GM21423 (cell line): ENCODE measurements at regions not wholly inside any gene's neighbourhood (a gene's known extent, or its start where the extent isn't known, plus 50 kb on each side); places are given as distances from the start of the nearest gene placed in this dataset.

ENCODE experiments used
- ATAC-seq: cut with Tn5 transposase; IDR thresholded peaks from one replicate; pipeline ENCODE4 v1.9.1; 2021; ENCODE audit warnings: mild to moderate bottlenecking, moderate library complexity; ENCODE audit not compliant: unreplicated experiment

DNA sequence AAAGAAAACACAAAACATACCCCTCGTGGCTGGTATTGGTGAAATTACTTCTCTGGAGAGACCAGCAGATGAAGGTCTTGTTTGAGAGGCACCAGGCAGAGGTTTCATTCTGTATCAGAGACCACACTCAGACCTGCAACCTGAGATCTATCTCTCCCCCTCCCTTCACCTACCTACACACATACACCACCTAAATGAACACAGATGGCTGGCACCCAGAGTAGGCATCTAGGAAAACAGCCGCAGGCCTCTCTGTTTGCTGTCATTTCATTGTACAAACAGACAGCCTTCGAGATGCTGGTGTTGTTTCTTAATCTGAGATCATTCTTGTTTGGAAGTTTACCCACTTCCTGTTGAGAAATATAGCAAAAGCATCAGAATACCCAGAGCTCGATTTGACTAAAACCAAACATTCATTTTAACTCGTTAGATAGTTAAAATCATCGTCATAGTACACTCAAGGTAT, 173.9 kb upstream of the SLC25A13 start:
- ATAC-seq: peak; percentile 56

DNA sequence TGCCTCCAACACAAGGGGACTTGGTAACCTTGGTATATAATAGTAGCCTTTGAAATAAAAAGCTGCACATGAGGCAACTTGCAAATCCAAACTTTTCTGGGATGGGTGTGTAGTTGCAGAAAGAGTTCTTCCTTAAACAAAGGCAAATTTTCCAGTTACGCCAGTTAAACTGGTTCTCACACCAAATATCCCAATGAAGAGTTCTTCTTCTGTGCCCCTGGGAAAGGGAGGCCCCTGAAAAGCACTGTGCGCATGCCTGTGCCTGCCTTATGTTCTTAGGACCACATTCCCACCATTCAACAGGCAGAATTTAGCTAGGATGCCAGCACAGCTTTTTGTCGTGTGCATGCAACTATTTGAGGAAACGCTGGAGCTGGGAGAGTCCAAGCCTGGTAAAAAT, 164.8 kb upstream of the SLC25A13 start:
- ATAC-seq: no peak

DNA sequence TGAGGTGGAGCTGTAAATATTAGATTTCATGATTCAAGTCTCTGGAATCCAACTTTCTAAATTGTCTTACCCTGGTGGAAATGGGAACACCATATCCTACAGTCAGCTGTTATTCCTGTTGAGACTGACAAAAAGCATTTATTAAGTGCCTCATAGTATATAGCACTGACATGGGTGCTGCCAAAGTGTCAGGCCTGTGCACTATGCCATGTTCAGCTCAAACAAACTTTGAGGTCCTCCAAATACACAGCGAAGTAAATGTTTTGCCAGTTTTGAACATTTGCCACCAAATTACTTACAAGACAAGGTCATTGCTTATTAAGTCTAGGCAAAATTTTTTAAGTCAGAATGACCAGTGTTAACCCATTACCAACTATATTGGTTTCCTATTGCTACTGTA, 162.9 kb upstream of the SLC25A13 start:
- ATAC-seq: no peak

DNA sequence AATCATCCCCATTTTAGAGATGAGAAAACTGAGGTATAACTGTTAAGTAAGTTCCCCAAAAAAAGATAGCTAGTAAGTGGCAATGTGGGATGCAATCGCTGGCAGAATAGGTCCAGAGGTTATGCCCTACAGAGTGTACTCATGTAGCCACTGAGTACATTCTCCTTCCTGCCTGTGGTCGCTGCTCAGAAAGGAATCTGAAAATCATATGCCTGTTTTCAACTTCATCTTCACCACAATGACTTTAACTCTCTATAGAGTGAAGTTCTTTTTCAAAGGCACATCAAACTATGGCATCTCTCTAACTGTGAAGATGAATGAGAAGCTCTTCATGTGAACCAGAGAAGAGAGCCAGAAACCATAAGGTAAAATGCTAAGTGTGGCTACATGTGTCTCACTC, 162.2 kb upstream of the SLC25A13 start:
- ATAC-seq: no peak

DNA sequence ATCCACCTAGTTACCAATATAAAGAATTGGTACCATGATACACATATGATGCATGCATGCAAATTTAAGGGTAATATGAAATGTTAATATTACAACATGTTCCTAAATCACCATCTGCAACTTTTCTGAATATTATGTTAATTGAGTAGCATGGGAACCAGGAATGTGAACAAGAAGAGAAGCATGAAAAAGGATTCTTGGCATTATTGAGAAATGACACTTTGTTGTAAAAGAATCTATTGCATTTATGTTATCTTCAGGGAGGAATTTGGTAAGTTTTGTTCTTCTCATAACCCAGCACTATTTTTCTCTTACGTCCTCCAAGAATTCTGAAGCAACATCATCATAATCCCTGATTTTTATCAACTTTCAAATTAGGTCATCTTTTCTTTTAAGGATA, 159.9 kb upstream of the SLC25A13 start:
- ATAC-seq: no peak

DNA sequence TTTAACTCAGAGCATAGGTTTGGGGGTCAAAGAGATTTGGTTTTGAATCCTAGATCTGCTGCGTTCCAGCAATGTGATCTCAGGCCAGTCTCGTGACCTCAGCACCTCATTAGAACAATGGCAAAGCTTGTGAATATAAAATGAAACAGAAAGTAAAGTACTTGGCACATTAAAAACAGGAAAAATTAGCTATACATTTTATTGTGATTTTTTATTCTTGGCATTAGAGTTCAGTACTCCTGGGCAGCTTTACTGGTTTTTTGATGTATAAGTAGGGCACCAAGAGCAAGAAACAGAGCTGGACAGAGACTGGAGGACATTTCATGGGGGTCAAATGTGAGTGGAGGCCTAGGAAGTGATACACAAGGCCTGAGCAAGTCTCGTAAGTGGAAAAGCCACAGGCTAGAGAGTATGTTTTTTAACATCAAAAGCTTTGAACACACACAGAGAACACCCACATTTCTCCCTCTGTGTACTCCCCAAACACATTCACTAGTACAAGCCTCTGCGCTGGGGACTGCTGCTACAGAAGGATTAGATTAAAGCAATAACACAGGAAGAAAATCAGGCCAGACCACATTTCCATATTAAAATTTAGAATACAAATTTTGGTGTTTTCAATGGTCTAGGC, 157.2 kb upstream of the SLC25A13 start:
- ATAC-seq: no peak

DNA sequence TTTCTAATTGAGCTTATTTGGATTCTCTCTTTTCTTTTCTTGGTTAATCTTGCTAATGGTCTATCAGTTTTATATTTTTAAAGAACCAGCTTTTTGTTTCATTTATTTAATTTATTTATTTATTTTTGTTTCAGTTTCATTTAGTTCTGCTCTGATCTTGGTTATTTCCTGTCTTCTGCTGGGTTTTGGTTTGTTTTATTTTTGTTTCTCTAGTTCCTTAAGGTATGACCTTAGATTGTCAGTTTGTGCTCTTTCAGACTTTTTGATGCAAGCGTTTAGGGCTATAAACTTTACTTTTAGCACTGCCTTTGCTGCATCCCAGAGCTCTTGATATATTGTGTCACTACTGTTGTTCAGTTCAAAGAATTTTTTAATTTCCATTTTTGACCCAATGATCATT, 149.7 kb upstream of the SLC25A13 start:
- no peak for ATAC-seq

DNA sequence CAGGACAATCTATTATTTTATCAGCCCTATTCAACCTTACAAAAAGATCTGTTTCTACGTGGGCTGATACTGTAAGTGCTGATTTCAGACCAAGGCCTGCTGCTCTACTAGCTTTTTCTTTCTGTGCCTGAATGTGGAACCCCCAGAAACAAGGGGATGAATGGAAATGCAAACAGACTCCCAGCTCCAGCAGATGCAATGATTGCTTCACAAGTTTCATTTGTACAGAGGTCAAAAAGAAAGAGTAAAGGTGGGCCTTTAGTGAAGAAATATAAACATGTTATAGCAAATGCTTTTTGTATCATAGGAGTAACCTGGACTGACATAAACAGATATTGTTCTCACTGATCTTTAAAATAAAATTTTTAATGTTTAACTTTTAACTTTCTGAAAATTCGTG, 130.2 kb upstream of the SLC25A13 start:
- no peak for ATAC-seq

DNA sequence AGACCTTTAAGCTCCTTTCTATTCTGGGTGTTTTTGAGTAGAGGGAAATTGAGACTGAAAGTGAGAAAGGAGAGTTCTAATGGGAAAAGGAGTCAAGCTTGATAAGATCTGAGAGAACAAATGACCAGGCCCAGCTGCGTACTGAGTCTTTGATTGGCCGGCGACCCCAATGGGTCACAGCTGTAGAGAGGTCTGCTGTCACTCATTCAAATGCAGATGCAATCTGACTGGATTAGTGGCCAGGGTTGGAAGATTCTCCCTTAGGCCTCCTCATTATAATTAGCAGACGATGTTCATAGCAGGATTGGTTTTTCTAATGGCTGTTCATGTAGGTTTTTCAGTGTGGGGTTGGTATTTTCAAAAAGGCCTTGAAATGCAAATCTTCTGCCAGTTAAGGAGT, 127.2 kb upstream of the SLC25A13 start:
- no peak for ATAC-seq

DNA sequence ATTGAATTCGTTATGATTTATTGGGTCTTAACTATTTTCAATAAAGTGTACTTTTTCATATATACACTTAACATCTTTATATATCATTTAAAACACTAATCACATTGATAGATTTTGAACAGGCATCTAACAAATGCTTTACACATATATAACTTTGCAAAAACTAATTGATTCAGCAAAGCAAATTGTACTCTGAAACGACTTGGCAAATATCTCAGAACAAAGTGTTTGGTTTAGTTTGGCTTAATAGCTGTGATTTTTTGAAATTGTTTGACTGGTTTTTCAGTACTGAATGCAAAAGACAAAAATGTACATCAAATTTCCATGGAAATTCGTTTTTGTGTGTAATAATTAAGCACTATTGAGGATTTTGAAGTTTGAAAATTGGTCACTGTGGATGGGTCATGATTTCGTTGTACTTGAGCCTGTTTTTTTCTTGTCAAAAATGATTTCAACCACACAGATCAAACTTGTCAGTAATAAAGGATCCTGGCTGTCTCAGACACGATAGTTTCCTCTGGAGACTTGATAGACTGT, 125.3 kb upstream of the SLC25A13 start:
- no peak for ATAC-seq

DNA sequence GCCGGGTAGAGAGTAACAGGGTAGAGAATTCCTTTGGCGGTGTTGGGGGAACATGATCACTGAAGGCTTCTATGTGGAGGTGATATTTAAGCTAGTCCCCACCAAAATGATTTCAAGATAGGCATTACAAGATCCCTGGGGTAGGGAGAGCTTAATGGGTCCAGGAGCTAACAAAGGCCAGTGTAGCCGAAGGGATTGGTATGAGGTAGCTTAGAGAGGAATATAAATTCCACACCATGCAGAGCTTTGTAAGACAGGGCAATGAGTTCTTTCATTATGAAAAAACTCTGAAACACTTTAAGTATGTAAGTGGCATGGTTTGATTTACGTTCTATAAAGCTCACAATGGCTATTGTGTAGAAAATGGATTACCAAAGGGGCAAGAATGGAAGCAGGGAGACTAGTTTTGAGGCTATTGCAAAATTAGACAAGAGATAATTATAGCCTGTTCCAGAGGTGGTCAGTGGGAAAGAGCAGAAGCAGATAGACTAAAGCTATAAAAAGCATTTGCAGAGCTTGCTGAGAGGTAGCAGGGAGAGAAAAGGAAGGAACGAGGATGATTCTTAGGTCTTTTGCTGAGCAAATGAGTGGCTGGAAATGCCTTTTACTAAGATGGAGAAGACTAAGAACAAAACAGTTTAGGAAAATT, 119.7 kb upstream of the SLC25A13 start:
- no peak for ATAC-seq

DNA sequence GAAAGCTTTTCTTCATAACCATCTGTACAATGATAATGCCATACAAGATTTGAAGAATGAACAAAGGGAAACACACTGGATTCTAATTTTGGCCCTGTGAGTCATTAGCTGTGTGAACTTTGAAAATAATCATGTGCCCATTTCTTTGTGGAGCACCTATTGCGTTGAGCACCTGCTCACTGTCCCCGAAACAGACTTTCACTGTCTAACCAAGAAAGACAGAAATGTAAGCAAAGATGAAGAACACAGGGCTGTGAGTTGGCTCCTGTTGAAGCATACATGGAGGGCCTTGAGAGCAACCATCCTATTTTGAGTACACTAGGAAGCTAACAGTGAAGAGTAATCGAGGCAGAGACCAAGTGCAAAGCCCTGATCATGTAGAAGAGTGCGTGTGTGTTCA, 118.4 kb upstream of the SLC25A13 start:
- ATAC-seq: no peak

DNA sequence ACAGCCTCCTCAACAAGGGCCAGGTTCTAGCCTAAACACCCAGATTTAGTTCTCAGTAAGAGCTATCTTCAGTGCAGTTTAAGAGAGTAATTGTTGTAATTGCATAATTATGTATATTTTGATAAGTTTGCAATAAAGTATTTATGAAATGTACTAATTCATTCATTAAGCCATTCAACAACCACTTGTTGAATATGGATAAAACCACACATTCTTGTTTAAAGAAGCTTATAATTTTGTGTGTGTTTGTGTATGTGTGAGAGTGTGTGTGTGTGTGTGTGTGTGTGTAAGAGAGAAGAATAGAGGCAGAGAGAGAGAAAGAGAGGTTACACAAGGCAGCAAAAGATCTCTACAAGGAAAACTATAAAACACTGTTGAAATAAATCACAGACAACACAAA, 115.0 kb upstream of the SLC25A13 start:
- ATAC-seq: no peak

DNA sequence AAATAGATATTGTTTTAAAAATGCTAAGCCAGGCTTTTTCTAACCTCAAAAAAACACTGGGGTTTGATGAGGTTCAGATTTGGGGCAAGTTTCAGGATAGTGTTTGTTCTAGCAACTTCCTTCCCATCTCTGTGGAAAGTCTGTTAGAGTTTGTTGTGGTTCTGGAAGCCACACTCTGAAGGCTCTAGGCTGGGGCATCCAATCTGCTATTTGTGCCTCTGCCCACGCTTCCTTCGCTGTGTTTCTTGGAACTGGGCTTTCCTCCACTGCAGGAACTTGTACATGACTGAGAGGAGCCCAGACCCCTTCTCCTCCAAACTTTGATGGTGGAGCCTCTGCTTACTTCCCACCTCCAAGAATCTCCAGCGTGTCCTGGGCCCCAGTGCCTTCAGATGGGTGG, 108.5 kb upstream of the SLC25A13 start:
- ATAC-seq: no peak

DNA sequence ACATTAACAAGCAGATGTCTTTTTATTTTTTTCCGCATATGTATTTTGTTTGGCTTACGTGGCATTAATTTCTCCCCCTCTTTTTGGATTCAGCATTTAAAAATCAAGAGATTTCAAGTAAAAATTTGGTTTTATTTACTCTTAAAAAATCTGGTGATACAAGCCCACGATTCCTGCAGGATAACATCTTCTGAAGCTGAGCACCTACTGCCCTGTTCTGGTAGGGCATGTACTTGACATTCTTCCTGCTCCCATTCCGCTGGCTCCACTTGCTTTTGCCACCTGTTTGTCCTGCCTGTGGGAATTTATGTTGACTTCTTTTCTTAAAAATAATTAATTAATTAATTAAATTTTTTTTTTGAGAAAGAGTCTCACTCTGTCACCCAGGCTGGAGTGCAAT, 105.2 kb upstream of the SLC25A13 start:
- no peak for ATAC-seq

DNA sequence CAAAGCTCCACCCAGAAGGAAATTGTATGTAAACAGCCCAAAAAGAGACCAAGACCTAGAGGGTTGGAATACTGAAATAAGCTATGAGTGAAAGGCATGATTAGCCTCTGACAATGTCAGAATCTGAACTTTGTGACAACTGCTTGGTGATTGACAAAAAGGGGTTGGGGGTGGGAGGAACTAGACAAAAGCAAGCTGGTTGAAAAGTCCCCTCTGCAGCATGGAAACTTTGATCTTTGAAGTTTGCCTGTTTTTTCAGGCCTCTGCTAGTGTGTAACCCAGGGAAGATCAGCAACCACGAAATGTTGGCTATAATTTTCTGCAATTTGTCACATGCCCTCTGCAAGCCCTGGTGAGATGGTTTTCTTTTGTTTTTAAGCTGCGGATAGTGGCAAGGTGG, 104.8 kb upstream of the SLC25A13 start:
- no peak for ATAC-seq

DNA sequence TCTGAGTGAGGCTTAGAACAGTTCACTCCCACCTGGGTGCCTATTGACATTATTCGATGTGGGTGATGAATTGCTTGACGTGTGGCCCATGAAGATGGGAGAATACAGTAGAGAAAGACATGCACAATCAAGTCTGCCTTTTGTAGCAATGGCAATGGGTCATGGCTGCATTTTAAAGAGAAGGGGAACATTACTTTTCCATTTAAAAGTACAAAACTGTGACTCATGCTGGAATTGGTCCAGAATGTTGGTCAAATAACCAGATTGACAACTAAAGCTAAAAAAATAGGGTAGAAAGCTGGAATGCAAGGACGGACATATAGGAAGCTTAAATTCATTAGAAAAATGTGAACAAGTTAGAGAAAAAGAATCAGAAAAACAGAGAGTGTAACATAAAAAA, 104.1 kb upstream of the SLC25A13 start:
- no peak for ATAC-seq

DNA sequence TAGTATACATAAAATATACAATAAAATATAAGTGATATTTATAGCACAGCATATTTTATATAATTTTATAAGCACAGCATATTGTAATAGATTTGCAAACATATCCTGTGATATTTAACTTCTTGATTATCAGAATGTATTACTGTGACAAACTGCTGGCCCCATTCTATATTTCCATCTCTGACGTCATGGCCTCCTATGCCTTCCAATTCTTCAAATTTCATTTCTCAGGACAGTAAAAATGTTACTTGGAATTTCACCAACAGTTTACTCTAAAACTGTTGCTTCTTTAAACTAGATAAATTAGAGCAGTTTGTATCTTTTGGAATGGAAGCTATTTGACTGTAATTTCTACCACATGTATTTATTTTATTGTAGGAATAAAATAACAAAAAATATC, 102.5 kb upstream of the SLC25A13 start:
- no peak for ATAC-seq

DNA sequence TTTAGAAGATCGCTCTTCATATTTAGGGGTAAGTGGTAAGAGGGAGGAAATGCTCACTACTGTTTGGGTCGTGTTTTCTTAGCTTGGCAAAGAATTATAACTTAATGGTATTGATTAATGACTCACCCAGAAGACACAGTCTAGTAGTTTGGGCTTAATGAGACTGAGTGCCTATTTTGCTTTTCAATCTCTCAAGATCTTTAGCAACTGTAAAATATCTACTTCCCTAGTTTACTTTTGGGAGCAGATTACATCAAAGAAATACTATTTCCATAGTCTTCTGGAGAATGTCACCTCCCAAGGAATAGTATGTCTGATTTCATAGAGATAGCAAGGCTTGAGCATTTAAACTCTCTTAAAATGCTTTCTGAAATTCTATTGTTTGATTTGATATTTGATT, 100.5 kb upstream of the SLC25A13 start:
- no peak for ATAC-seq

DNA sequence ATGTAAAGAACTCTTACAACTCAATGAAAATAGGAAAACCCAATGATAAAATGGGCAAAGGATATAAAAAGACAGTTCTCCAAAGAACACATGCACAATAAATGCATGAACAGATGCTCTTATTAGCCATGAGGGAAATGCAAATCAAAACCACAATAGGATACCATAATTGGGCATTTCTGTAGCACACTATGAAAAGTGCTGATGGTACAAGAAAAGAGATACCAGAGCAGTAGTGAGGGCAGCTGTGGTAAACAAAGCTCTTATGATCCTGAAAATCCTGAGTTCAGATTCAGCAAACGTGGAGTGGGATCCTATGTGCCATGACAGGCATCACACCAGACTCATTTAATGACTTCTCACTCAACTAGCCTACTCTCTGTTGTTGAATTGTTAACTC, 96.7 kb upstream of the SLC25A13 start:
- no peak for ATAC-seq

DNA sequence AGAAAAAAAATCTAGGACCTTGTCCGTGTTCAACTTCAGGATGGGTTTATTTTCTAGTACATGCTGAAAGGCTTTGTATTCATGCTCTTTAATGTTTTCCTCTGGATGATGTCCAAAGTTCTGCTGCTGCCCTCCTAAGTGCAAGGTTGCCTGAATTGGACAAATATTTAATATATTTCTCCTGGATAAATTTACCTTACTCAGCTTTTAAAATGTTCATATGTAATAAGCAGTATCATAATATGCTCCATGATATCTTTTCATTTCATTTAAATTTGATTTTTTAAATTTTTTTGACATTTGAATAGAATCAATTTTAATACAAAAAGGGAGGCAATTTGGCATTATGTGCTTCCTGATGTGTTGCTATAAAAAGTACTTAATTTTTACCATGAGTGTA, 95.9 kb upstream of the SLC25A13 start:
- no peak for ATAC-seq

DNA sequence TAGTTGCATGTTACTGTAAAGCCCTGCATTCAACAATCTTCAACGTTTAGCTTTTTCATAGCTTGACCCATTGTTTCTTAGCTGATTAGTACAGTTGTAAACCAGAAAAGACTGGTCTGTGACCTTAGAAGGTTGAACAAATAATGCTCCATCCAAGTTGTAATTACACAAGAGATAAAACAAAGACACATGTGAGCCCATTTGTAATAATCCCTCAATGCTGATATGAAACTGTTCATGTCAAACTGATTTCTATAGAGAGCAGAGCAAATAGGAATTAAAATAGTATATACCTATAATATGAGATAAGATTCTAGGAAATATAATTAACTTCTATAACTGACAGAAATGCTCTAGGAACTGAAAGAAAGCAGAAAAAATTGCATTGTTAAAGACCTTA, 94.7 kb upstream of the SLC25A13 start:
- ATAC-seq: no peak

DNA sequence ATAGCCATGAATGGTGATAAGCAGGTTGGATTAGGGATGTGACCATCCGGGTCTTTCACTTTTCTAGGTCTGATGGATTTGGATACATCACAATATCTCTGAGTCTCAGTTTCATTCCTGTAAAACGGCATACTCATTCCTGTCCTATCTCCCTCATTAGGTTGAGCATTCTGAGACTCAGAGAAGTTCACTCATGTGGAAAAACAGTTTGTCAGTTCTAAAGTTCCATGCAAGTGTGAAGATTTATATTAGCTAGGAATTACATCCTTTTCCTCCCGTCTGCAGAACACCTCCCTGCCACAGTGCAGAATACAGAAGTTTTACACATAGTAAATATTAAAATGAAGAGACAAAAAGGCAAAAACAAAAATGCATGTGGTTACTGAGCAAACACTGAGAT, 94.2 kb upstream of the SLC25A13 start:
- no peak for ATAC-seq
